WTC11 (cell line): ENCODE measurements at regions not wholly inside any gene's neighbourhood (a gene's known extent, or its start where the extent isn't known, plus 50 kb on each side); places are given as distances from the start of the nearest gene placed in this dataset.

Source experiments
- FOXJ3 ChIP-seq: sonication (generic); formaldehyde crosslinking; IDR thresholded peaks from 2 replicates; pipeline ENCODE4 v1.9.0; 2021; ENCODE audit warnings: missing genetic modification reagents, mild to moderate bottlenecking, borderline replicate concordance
- GTF2I ChIP-seq: fragments of 250-450 bp; sonication (Bioruptor Pico); conservative IDR thresholded peaks from 2 replicates; pipeline ENCODE4 v1.4.0; 2021; ENCODE audit warnings: mild to moderate bottlenecking
- JUN ChIP-seq: sonication (generic); formaldehyde crosslinking; IDR thresholded peaks from 2 replicates; pipeline ENCODE4 v1.8.0; 2023; ENCODE audit warnings: mild to moderate bottlenecking, missing genetic modification reagents
- NFATC4 ChIP-seq: fragments of 250-450 bp; sonication (Bioruptor Pico); IDR thresholded peaks from 2 replicates; pipeline ENCODE4 v1.9.0; 2021; ENCODE audit warnings: mild to moderate bottlenecking
- NR2C2 ChIP-seq: sonication (generic); formaldehyde crosslinking; IDR thresholded peaks from 2 replicates; pipeline ENCODE4 v1.8.0; 2022; ENCODE audit warnings: mild to moderate bottlenecking, missing genetic modification reagents
- TF ChIP-seq, protein P1 (sequence below): fragments of 200-600 bp; IDR thresholded peaks from 2 replicates; pipeline ENCODE4 v1.8.0; 2022; ENCODE audit warnings: antibody characterized with exemption
- TF ChIP-seq, protein P2 (sequence below): sonication (generic); formaldehyde crosslinking; conservative IDR thresholded peaks from 2 replicates; pipeline ENCODE4 v1.8.1; 2023; ENCODE audit warnings: mild to moderate bottlenecking, low read depth, missing genetic modification reagents, moderate library complexity
- TF ChIP-seq, protein P3 (sequence below): sonication (generic); formaldehyde crosslinking; IDR thresholded peaks from 2 replicates; pipeline ENCODE4 v1.8.1; 2023; ENCODE audit warnings: mild to moderate bottlenecking, missing genetic modification reagents, borderline replicate concordance
- TF ChIP-seq, protein P4 (sequence below): fragments of 250-450 bp; sonication (Bioruptor Pico); IDR thresholded peaks from 2 replicates; pipeline ENCODE4 v1.9.0; 2021; ENCODE audit warnings: moderate library complexity, mild to moderate bottlenecking, inconsistent platforms, borderline replicate concordance
- TF ChIP-seq, protein P5 (sequence below): sonication (generic); formaldehyde crosslinking; IDR thresholded peaks from 2 replicates; pipeline ENCODE4 v1.8.0; 2023; ENCODE audit warnings: mild to moderate bottlenecking, missing genetic modification reagents
- TF ChIP-seq, protein P6 (sequence below): fragments of 250-450 bp; sonication (Bioruptor Pico); IDR thresholded peaks from 2 replicates; pipeline ENCODE4 v1.9.0; 2021; ENCODE audit warnings: mild to moderate bottlenecking
- TF ChIP-seq, protein P7 (sequence below): fragments of 250-450 bp; sonication (Bioruptor Pico); IDR thresholded peaks from 2 replicates; pipeline ENCODE4 v1.9.0; 2021; ENCODE audit warnings: mild to moderate bottlenecking, borderline replicate concordance
- TF ChIP-seq, protein P8 (sequence below): sonication (generic); formaldehyde crosslinking; IDR thresholded peaks from 2 replicates; pipeline ENCODE4 v1.8.1; 2023; ENCODE audit warnings: mild to moderate bottlenecking, missing genetic modification reagents

DNA sequence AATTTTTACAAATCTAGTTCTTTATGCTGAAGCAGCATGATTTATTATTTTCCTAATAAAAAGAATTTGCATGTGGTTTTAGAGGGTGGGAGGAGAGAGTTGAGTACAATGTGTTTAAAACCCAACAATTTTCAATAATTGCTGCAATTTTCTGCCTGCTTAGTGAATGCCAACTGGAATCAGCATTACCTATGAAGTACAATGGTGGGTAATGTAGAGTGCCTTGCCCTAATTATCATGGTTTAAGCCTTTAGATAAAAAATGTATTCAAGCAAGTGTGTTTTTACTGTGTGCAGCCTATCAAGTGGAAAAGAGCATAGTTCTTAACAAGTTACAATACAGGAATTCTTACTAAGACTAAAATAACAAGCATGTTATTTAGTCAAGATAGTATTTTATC, 77.9 kb upstream of the ANKRD50 start (continued):
- TF ChIP-seq, protein P1, sequence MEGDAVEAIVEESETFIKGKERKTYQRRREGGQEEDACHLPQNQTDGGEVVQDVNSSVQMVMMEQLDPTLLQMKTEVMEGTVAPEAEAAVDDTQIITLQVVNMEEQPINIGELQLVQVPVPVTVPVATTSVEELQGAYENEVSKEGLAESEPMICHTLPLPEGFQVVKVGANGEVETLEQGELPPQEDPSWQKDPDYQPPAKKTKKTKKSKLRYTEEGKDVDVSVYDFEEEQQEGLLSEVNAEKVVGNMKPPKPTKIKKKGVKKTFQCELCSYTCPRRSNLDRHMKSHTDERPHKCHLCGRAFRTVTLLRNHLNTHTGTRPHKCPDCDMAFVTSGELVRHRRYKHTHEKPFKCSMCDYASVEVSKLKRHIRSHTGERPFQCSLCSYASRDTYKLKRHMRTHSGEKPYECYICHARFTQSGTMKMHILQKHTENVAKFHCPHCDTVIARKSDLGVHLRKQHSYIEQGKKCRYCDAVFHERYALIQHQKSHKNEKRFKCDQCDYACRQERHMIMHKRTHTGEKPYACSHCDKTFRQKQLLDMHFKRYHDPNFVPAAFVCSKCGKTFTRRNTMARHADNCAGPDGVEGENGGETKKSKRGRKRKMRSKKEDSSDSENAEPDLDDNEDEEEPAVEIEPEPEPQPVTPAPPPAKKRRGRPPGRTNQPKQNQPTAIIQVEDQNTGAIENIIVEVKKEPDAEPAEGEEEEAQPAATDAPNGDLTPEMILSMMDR: no peak
- TF ChIP-seq, protein P2, sequence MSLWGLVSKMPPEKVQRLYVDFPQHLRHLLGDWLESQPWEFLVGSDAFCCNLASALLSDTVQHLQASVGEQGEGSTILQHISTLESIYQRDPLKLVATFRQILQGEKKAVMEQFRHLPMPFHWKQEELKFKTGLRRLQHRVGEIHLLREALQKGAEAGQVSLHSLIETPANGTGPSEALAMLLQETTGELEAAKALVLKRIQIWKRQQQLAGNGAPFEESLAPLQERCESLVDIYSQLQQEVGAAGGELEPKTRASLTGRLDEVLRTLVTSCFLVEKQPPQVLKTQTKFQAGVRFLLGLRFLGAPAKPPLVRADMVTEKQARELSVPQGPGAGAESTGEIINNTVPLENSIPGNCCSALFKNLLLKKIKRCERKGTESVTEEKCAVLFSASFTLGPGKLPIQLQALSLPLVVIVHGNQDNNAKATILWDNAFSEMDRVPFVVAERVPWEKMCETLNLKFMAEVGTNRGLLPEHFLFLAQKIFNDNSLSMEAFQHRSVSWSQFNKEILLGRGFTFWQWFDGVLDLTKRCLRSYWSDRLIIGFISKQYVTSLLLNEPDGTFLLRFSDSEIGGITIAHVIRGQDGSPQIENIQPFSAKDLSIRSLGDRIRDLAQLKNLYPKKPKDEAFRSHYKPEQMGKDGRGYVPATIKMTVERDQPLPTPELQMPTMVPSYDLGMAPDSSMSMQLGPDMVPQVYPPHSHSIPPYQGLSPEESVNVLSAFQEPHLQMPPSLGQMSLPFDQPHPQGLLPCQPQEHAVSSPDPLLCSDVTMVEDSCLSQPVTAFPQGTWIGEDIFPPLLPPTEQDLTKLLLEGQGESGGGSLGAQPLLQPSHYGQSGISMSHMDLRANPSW: no peak
- TF ChIP-seq FOXJ3: no peak
- TF ChIP-seq, protein P3, sequence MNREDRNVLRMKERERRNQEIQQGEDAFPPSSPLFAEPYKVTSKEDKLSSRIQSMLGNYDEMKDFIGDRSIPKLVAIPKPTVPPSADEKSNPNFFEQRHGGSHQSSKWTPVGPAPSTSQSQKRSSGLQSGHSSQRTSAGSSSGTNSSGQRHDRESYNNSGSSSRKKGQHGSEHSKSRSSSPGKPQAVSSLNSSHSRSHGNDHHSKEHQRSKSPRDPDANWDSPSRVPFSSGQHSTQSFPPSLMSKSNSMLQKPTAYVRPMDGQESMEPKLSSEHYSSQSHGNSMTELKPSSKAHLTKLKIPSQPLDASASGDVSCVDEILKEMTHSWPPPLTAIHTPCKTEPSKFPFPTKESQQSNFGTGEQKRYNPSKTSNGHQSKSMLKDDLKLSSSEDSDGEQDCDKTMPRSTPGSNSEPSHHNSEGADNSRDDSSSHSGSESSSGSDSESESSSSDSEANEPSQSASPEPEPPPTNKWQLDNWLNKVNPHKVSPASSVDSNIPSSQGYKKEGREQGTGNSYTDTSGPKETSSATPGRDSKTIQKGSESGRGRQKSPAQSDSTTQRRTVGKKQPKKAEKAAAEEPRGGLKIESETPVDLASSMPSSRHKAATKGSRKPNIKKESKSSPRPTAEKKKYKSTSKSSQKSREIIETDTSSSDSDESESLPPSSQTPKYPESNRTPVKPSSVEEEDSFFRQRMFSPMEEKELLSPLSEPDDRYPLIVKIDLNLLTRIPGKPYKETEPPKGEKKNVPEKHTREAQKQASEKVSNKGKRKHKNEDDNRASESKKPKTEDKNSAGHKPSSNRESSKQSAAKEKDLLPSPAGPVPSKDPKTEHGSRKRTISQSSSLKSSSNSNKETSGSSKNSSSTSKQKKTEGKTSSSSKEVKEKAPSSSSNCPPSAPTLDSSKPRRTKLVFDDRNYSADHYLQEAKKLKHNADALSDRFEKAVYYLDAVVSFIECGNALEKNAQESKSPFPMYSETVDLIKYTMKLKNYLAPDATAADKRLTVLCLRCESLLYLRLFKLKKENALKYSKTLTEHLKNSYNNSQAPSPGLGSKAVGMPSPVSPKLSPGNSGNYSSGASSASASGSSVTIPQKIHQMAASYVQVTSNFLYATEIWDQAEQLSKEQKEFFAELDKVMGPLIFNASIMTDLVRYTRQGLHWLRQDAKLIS (CRISPR knock-in tag): no peak
- TF ChIP-seq, protein P4, sequence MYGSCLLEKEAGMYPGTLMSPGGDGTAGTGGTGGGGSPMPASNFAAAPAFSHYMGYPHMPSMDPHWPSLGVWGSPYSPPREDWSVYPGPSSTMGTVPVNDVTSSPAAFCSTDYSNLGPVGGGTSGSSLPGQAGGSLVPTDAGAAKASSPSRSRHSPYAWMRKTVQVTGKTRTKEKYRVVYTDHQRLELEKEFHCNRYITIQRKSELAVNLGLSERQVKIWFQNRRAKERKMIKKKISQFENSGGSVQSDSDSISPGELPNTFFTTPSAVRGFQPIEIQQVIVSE (CRISPR knock-in tag): no peak
- TF ChIP-seq JUN (CRISPR knock-in tag): no peak
- TF ChIP-seq, protein P5, sequence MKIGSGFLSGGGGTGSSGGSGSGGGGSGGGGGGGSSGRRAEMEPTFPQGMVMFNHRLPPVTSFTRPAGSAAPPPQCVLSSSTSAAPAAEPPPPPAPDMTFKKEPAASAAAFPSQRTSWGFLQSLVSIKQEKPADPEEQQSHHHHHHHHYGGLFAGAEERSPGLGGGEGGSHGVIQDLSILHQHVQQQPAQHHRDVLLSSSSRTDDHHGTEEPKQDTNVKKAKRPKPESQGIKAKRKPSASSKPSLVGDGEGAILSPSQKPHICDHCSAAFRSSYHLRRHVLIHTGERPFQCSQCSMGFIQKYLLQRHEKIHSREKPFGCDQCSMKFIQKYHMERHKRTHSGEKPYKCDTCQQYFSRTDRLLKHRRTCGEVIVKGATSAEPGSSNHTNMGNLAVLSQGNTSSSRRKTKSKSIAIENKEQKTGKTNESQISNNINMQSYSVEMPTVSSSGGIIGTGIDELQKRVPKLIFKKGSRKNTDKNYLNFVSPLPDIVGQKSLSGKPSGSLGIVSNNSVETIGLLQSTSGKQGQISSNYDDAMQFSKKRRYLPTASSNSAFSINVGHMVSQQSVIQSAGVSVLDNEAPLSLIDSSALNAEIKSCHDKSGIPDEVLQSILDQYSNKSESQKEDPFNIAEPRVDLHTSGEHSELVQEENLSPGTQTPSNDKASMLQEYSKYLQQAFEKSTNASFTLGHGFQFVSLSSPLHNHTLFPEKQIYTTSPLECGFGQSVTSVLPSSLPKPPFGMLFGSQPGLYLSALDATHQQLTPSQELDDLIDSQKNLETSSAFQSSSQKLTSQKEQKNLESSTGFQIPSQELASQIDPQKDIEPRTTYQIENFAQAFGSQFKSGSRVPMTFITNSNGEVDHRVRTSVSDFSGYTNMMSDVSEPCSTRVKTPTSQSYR: no peak
- TF ChIP-seq GTF2I (CRISPR knock-in tag): no peak
- TF ChIP-seq, protein P6, sequence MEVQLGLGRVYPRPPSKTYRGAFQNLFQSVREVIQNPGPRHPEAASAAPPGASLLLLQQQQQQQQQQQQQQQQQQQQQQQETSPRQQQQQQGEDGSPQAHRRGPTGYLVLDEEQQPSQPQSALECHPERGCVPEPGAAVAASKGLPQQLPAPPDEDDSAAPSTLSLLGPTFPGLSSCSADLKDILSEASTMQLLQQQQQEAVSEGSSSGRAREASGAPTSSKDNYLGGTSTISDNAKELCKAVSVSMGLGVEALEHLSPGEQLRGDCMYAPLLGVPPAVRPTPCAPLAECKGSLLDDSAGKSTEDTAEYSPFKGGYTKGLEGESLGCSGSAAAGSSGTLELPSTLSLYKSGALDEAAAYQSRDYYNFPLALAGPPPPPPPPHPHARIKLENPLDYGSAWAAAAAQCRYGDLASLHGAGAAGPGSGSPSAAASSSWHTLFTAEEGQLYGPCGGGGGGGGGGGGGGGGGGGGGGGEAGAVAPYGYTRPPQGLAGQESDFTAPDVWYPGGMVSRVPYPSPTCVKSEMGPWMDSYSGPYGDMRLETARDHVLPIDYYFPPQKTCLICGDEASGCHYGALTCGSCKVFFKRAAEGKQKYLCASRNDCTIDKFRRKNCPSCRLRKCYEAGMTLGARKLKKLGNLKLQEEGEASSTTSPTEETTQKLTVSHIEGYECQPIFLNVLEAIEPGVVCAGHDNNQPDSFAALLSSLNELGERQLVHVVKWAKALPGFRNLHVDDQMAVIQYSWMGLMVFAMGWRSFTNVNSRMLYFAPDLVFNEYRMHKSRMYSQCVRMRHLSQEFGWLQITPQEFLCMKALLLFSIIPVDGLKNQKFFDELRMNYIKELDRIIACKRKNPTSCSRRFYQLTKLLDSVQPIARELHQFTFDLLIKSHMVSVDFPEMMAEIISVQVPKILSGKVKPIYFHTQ: no peak
- TF ChIP-seq, protein P7, sequence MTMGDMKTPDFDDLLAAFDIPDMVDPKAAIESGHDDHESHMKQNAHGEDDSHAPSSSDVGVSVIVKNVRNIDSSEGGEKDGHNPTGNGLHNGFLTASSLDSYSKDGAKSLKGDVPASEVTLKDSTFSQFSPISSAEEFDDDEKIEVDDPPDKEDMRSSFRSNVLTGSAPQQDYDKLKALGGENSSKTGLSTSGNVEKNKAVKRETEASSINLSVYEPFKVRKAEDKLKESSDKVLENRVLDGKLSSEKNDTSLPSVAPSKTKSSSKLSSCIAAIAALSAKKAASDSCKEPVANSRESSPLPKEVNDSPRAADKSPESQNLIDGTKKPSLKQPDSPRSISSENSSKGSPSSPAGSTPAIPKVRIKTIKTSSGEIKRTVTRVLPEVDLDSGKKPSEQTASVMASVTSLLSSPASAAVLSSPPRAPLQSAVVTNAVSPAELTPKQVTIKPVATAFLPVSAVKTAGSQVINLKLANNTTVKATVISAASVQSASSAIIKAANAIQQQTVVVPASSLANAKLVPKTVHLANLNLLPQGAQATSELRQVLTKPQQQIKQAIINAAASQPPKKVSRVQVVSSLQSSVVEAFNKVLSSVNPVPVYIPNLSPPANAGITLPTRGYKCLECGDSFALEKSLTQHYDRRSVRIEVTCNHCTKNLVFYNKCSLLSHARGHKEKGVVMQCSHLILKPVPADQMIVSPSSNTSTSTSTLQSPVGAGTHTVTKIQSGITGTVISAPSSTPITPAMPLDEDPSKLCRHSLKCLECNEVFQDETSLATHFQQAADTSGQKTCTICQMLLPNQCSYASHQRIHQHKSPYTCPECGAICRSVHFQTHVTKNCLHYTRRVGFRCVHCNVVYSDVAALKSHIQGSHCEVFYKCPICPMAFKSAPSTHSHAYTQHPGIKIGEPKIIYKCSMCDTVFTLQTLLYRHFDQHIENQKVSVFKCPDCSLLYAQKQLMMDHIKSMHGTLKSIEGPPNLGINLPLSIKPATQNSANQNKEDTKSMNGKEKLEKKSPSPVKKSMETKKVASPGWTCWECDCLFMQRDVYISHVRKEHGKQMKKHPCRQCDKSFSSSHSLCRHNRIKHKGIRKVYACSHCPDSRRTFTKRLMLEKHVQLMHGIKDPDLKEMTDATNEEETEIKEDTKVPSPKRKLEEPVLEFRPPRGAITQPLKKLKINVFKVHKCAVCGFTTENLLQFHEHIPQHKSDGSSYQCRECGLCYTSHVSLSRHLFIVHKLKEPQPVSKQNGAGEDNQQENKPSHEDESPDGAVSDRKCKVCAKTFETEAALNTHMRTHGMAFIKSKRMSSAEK (CRISPR knock-in tag): no peak
- no peak for TF ChIP-seq NR2C2 (CRISPR knock-in tag)
- TF ChIP-seq, protein P8, sequence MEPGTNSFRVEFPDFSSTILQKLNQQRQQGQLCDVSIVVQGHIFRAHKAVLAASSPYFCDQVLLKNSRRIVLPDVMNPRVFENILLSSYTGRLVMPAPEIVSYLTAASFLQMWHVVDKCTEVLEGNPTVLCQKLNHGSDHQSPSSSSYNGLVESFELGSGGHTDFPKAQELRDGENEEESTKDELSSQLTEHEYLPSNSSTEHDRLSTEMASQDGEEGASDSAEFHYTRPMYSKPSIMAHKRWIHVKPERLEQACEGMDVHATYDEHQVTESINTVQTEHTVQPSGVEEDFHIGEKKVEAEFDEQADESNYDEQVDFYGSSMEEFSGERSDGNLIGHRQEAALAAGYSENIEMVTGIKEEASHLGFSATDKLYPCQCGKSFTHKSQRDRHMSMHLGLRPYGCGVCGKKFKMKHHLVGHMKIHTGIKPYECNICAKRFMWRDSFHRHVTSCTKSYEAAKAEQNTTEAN (CRISPR knock-in tag): no peak
- TF ChIP-seq NFATC4 (CRISPR knock-in tag): no peak
- TF ChIP-seq, all 79 proteins: peak for 0
